ENCODE measurements at regions not wholly inside any gene's neighbourhood (a gene's known extent, or its start where the extent isn't known, plus 50 kb on each side); places are given as distances from the start of the nearest gene placed in this dataset.

DNA sequence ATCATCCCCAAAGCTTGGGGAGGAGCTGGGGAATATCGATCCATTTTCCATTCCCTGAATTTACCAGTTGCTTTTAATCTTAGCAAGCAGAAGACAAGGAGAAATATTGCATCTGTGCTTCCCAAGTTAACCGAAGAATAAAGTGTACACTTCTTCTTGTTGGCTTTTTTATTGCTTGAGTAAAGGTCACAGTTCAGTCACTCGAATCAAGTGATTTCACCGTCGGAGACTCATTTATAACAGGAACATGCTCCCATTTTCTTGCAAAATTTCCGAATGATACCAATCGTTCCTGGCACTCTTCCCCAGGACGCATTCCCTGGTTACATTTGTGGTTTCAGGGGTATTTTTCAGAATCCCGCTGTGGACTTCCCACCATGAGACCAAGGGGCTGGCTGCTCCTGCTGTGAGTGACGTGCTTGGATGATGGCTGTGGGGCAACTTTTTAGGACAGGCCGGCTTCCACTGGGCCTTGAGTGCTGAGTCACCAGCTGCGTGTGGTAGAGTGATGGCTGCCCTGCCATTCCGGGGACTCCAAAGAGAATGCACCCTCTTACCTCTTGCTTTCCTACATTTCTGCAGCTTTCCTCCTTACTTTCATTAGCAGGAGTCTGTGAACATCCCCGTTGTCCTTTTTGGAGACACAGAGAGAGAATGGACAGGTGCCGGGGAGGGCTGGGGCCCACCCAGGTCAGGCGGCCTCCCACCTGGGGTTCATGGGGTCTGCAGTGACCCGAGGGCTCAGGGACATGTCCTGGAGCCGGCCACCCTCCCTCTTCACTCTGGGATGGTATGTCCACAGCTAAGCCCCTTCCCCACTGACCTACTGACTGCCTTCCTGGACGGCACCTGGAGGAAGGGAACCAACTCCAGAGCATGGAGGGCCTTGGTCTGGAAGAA, 60.7 kb upstream of the HDAC4 start (continued):
- TF ChIP-seq RARB (CRISPR knock-in tag; IDR thresholded peaks at IDR 0.05) (no peak), ZNF70 (CRISPR knock-in tag; IDR thresholded peaks at IDR 0.05) (no peak)
- TF ChIP-seq, protein P1, sequence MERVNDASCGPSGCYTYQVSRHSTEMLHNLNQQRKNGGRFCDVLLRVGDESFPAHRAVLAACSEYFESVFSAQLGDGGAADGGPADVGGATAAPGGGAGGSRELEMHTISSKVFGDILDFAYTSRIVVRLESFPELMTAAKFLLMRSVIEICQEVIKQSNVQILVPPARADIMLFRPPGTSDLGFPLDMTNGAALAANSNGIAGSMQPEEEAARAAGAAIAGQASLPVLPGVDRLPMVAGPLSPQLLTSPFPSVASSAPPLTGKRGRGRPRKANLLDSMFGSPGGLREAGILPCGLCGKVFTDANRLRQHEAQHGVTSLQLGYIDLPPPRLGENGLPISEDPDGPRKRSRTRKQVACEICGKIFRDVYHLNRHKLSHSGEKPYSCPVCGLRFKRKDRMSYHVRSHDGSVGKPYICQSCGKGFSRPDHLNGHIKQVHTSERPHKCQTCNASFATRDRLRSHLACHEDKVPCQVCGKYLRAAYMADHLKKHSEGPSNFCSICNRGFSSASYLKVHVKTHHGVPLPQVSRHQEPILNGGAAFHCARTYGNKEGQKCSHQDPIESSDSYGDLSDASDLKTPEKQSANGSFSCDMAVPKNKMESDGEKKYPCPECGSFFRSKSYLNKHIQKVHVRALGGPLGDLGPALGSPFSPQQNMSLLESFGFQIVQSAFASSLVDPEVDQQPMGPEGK (CRISPR knock-in tag; IDR thresholded peaks at IDR 0.05; ENCODE audit: borderline replicate concordance): no peak

DNA sequence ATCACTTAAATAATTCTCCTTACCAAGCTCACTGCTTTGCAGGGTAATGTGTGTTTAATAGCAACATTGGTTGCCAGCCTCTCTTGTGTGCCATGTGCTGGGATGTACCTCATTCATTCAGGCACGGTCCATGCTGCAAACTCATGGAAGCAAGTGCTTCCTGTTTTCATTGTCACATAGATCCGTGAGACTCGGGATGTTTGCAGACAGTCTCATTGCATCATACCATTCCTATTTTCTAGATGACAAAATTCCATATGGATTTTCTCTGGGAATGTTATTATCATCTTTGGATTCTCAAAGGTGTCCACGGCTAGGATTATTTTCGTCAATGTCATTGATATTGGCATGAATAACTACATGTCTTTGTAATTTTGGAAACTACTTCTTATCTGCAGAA, 60.0 kb upstream of the HDAC4 start:
- ATAC-seq: no peak
- TF ChIP-seq, protein P2, sequence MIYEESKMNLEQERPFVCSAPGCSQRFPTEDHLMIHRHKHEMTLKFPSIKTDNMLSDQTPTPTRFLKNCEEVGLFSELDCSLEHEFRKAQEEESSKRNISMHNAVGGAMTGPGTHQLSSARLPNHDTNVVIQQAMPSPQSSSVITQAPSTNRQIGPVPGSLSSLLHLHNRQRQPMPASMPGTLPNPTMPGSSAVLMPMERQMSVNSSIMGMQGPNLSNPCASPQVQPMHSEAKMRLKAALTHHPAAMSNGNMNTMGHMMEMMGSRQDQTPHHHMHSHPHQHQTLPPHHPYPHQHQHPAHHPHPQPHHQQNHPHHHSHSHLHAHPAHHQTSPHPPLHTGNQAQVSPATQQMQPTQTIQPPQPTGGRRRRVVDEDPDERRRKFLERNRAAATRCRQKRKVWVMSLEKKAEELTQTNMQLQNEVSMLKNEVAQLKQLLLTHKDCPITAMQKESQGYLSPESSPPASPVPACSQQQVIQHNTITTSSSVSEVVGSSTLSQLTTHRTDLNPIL (CRISPR knock-in tag; IDR thresholded peaks at IDR 0.05; ENCODE audit: low read depth): no peak
- TF ChIP-seq TCF4 (CRISPR knock-in tag; IDR thresholded peaks at IDR 0.05; ENCODE audit: borderline replicate concordance) (no peak), SNAI2 (CRISPR knock-in tag; IDR thresholded peaks at IDR 0.05) (no peak), OSR1 (CRISPR knock-in tag; IDR thresholded peaks at IDR 0.05) (no peak), RARB (CRISPR knock-in tag; IDR thresholded peaks at IDR 0.05) (no peak), ZNF565 (CRISPR knock-in tag; conservative IDR thresholded peaks at IDR 0.05; ENCODE audit: low read depth) (no peak), ESRRG (CRISPR knock-in tag; IDR thresholded peaks at IDR 0.05) (no peak), ZNF70 (CRISPR knock-in tag; IDR thresholded peaks at IDR 0.05) (no peak), ZC3H10 (CRISPR knock-in tag; IDR thresholded peaks at IDR 0.05) (no peak), ZFP30 (CRISPR knock-in tag; IDR thresholded peaks at IDR 0.05) (no peak)
- TF ChIP-seq, protein P3, sequence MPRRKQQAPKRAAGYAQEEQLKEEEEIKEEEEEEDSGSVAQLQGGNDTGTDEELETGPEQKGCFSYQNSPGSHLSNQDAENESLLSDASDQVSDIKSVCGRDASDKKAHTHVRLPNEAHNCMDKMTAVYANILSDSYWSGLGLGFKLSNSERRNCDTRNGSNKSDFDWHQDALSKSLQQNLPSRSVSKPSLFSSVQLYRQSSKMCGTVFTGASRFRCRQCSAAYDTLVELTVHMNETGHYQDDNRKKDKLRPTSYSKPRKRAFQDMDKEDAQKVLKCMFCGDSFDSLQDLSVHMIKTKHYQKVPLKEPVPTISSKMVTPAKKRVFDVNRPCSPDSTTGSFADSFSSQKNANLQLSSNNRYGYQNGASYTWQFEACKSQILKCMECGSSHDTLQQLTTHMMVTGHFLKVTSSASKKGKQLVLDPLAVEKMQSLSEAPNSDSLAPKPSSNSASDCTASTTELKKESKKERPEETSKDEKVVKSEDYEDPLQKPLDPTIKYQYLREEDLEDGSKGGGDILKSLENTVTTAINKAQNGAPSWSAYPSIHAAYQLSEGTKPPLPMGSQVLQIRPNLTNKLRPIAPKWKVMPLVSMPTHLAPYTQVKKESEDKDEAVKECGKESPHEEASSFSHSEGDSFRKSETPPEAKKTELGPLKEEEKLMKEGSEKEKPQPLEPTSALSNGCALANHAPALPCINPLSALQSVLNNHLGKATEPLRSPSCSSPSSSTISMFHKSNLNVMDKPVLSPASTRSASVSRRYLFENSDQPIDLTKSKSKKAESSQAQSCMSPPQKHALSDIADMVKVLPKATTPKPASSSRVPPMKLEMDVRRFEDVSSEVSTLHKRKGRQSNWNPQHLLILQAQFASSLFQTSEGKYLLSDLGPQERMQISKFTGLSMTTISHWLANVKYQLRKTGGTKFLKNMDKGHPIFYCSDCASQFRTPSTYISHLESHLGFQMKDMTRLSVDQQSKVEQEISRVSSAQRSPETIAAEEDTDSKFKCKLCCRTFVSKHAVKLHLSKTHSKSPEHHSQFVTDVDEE (CRISPR knock-in tag; IDR thresholded peaks at IDR 0.05): no peak
- TF ChIP-seq, protein P1 (CRISPR knock-in tag; IDR thresholded peaks at IDR 0.05; ENCODE audit: borderline replicate concordance): no peak
- TF ChIP-seq, protein P4, sequence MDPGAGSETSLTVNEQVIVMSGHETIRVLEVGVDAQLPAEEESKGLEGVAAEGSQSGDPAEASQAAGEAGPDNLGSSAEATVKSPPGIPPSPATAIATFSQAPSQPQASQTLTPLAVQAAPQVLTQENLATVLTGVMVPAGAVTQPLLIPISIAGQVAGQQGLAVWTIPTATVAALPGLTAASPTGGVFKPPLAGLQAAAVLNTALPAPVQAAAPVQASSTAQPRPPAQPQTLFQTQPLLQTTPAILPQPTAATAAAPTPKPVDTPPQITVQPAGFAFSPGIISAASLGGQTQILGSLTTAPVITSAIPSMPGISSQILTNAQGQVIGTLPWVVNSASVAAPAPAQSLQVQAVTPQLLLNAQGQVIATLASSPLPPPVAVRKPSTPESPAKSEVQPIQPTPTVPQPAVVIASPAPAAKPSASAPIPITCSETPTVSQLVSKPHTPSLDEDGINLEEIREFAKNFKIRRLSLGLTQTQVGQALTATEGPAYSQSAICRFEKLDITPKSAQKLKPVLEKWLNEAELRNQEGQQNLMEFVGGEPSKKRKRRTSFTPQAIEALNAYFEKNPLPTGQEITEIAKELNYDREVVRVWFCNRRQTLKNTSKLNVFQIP (CRISPR knock-in tag; IDR thresholded peaks at IDR 0.05; ENCODE audit: borderline replicate concordance, low read depth): no peak

DNA sequence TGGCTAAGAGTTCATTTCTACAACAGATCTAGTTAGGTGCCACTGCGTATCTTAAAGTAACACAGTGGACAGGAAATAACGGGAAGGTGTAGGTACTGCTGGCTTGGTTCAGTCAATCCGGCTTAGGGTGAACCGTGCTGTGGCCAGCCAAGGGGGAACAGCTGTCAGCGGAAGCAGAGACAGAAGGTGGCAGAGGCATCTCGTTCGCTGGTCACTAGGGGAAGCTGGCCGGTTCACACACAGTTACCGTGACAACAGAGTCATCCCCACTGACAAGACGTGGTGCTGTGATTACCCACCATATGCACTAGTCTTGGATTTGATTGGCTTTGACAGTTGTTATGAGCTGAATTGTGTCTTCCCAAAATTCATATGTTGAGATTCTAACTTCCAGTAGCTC, 58.8 kb upstream of the HDAC4 start:
- ATAC-seq: no peak
- TF ChIP-seq TOX (CRISPR knock-in tag; IDR thresholded peaks at IDR 0.05; ENCODE audit: borderline replicate concordance): no peak
- TF ChIP-seq, protein P2 (CRISPR knock-in tag; IDR thresholded peaks at IDR 0.05; ENCODE audit: low read depth): no peak

DNA sequence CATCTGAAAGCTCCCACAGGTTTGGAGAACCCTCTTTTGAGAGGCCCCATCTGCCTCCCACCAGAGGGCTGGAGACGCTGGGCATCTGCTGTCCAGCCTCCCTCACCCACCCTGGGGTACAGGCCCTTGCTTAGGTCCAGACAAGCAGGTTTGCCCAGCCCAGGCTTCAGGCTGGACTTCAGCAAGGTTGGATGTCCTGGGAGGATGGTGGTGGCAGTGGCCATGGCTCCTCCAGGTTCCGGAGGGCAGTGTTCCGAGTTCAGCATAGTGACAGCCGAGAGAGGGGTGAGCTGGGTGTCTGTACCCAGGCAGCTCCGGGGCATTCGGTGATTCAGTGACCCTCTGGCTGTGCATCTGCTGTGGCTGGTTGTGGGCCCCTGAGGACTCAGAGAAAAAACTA, 58.2 kb upstream of the HDAC4 start:
- ATAC-seq: no peak
- TF ChIP-seq, protein P2 (CRISPR knock-in tag; IDR thresholded peaks at IDR 0.05; ENCODE audit: low read depth): no peak
- no peak for TF ChIP-seq ZC3H10 (CRISPR knock-in tag; IDR thresholded peaks at IDR 0.05)
- TF ChIP-seq, protein P3 (CRISPR knock-in tag; IDR thresholded peaks at IDR 0.05): no peak
- TF ChIP-seq RARB (CRISPR knock-in tag; IDR thresholded peaks at IDR 0.05): no peak
- no peak for TF ChIP-seq CSDC2 (CRISPR knock-in tag; IDR thresholded peaks at IDR 0.05)
- no peak for TF ChIP-seq SNAI2 (CRISPR knock-in tag; IDR thresholded peaks at IDR 0.05)
- TF ChIP-seq ZNF8 (CRISPR knock-in tag; IDR thresholded peaks at IDR 0.05): no peak
- TF ChIP-seq TOX (CRISPR knock-in tag; IDR thresholded peaks at IDR 0.05; ENCODE audit: borderline replicate concordance): no peak
- no peak for TF ChIP-seq ESRRG (CRISPR knock-in tag; IDR thresholded peaks at IDR 0.05)
